GM12872 (cell line): ENCODE measurements at regions not wholly inside any gene's neighbourhood (a gene's known extent, or its start where the extent isn't known, plus 50 kb on each side); places are given as distances from the start of the nearest gene placed in this dataset.

Experiments used
- CTCF ChIP-seq: IDR thresholded peaks from 3 replicates; pipeline ENCODE4 v1.5.1; 2011; ENCODE audit warnings: low read depth, mild to moderate bottlenecking, low read length, moderate library complexity; ENCODE audit not compliant: insufficient read depth

GRCh38 chr7:52129278-52129677, 812.7 kb upstream of the COBL start:
- no peak for TF ChIP-seq CTCF

GRCh38 chr7:52120912-52121311, 804.3 kb upstream of the COBL start:
- no peak for TF ChIP-seq CTCF

- TF ChIP-seq CTCF: no peak
These were observed 802.9 kb upstream of the COBL start for GRCh38 chr7:52119537-52119936.

GRCh38 chr7:52114509-52114908, 797.9 kb upstream of the COBL start:
- no peak for TF ChIP-seq CTCF

- no peak for TF ChIP-seq CTCF
These were observed 797.4 kb upstream of the COBL start for GRCh38 chr7:52114056-52114455.

GRCh38 chr7:52107355-52107754, 790.7 kb upstream of the COBL start:
- no peak for TF ChIP-seq CTCF

- no peak for TF ChIP-seq CTCF
These were observed 779.3 kb upstream of the COBL start for GRCh38 chr7:52095861-52096260.

GRCh38 chr7:52091996-52092395, 775.4 kb upstream of the COBL start:
- TF ChIP-seq CTCF: no peak
